ENCODE measurements at regions not wholly inside any gene's neighbourhood (a gene's known extent, or its start where the extent isn't known, plus 50 kb on each side); places are given as distances from the start of the nearest gene placed in this dataset.

DNA sequence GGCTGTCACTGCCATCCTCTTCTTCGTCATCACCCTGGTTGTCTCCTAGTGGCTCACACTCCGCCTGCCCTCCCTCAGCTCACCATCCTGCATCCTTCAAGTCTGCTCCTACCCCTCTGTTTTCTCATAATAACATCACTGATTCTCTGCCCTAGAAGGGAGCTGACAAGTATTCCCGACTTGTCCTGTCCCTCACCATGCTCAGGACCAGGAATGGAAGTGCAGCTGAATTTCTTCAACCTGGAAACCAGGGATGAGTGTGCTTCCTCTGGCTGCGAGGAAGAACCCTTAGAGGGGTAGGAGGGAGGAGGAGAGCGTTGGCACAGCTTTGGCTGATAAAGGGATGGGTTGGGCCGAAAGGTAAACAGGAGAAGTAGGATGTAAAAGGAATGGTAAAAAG lies 174.8 kb upstream of the GPR26 start:
- Mint-ChIP-seq H3K4me1 (no peaks in the 10 kb centered on the region), H3K4me3 (no peak overlapping the region), H3K9me3 (peaks cover 0 to 2% (median 0%) of the 10 kb centered on the region in 7 donors), H3K27me3 (peaks cover 4% of the 10 kb centered on the region), H3K36me3 (no peaks in the 10 kb centered on the region), H3K27ac (no peak overlapping the region)
- peaks cover 3% of the 10 kb centered on the region for H3K27me3 ChIP-seq (ENCODE audit: control insufficient read depth, insufficient read depth, low read length)
- no peaks in the 10 kb centered on the region for H3K9me3 ChIP-seq (ENCODE audit: control insufficient read depth in 2 of 2, low read length in 2 of 2)
- H3K4me1 ChIP-seq (ENCODE audit: control insufficient read depth, insufficient read depth, low read length, poor library complexity, severe bottlenecking), result no peaks in the 10 kb centered on the region
- no peak for DNase-seq
- no peaks in the 10 kb centered on the region for H3K36me3 ChIP-seq (ENCODE audit: control insufficient read depth, insufficient read depth, low read length)
- H3K4me3 ChIP-seq (ENCODE audit: low read depth, low read length), result no peak overlapping the region
- H3K27ac ChIP-seq (ENCODE audit: insufficient read depth, low read length, poor library complexity, severe bottlenecking), result no peak overlapping the region
- no peak for ATAC-seq (ENCODE audit: low read depth in 2 of 2)

- Histone ChIP-seq H3K4me3 (ENCODE audit: low read depth, low read length) (no peak overlapping the region), H3K27ac (ENCODE audit: insufficient read depth, low read length, poor library complexity, severe bottlenecking) (no peak overlapping the region), H3K9me3 (ENCODE audit: control insufficient read depth in 2 of 2, low read length in 2 of 2) (no peaks in the 10 kb centered on the region), H3K4me1 (ENCODE audit: control insufficient read depth, insufficient read depth, low read length, poor library complexity, severe bottlenecking) (no peaks in the 10 kb centered on the region), H3K27me3 (ENCODE audit: control insufficient read depth, insufficient read depth, low read length) (peaks cover 3% of the 10 kb centered on the region), H3K36me3 (ENCODE audit: control insufficient read depth, insufficient read depth, low read length) (no peaks in the 10 kb centered on the region)
- DNase-seq, result no peak
- H3K36me3 Mint-ChIP-seq, result no peaks in the 10 kb centered on the region
- H3K27ac Mint-ChIP-seq, result peak overlapping the region in 1 of 3 donors; percentile 57
- no peak for ATAC-seq (ENCODE audit: low read depth in 2 of 2)
- H3K27me3 Mint-ChIP-seq, result peaks cover 4% of the 10 kb centered on the region
- peaks cover 0 to 2% (median 0%) of the 10 kb centered on the region in 7 donors for H3K9me3 Mint-ChIP-seq
- no peak overlapping the region for H3K4me3 Mint-ChIP-seq
- no peaks in the 10 kb centered on the region for H3K4me1 Mint-ChIP-seq
Measured at GRCh38 chr10:123492016-123492415, 174.1 kb upstream of the GPR26 start.

DNA sequence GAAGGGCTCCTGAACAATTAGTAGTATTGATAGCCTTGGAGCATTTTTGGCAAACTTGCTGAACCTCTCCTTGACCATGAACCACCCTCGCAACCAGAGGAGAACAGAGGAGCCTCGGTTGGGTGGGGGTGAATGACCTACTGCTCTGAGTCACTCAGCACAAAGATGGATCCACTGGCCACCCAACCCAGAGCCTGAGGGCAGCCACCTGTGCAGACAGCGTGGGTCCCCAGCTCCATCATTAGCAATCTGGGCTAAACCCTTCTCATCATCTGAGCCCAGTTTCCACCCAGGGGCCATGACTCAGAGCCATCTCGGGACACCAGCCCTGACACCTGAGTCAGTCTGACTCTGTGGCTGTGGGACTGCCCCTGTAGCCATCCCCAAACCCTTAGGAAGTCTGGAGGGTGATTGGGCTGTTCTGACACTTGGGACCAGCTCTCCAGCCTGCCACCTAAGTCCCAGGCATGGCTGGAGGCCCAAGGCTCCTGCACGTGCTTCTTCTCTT lies 171.8 kb upstream of the GPR26 start:
- H3K27ac ChIP-seq (ENCODE audit: insufficient read depth, low read length, poor library complexity, severe bottlenecking), result no peak overlapping the region

GRCh38 chr10:123496375-123496774 lies 169.8 kb upstream of the GPR26 start:
- Histone ChIP-seq H3K27me3 (ENCODE audit: control insufficient read depth, insufficient read depth, low read length) (no peaks in the 10 kb centered on the region), H3K27ac (ENCODE audit: insufficient read depth, low read length, poor library complexity, severe bottlenecking) (no peak overlapping the region), H3K4me1 (ENCODE audit: control insufficient read depth, insufficient read depth, low read length, poor library complexity, severe bottlenecking) (no peaks in the 10 kb centered on the region), H3K9me3 (ENCODE audit: control insufficient read depth in 2 of 2, low read length in 2 of 2) (no peaks in the 10 kb centered on the region), H3K4me3 (ENCODE audit: low read depth, low read length) (no peak overlapping the region), H3K36me3 (ENCODE audit: control insufficient read depth, insufficient read depth, low read length) (no peaks in the 10 kb centered on the region)
- no peak for DNase-seq
- Mint-ChIP-seq H3K36me3 (no peaks in the 10 kb centered on the region), H3K27ac (no peak overlapping the region), H3K4me3 (no peak overlapping the region), H3K4me1 (no peaks in the 10 kb centered on the region), H3K9me3 (no peaks in the 10 kb centered on the region), H3K27me3 (no peaks in the 10 kb centered on the region)
- ATAC-seq (ENCODE audit: low read depth in 2 of 2), result no peak

More for the DNA sequence above, 171.8 kb upstream of the GPR26 start:
- Mint-ChIP-seq H3K27me3 (no peaks in the 10 kb centered on the region), H3K36me3 (no peaks in the 10 kb centered on the region), H3K9me3 (peaks cover 0 to 2% (median 0%) of the 10 kb centered on the region in 7 donors), H3K4me1 (no peaks in the 10 kb centered on the region), H3K27ac (no peak overlapping the region), H3K4me3 (no peak overlapping the region)
- Histone ChIP-seq H3K9me3 (ENCODE audit: control insufficient read depth in 2 of 2, low read length in 2 of 2) (no peaks in the 10 kb centered on the region), H3K27me3 (ENCODE audit: control insufficient read depth, insufficient read depth, low read length) (no peaks in the 10 kb centered on the region), H3K4me3 (ENCODE audit: low read depth, low read length) (no peak overlapping the region), H3K4me1 (ENCODE audit: control insufficient read depth, insufficient read depth, low read length, poor library complexity, severe bottlenecking) (no peaks in the 10 kb centered on the region), H3K36me3 (ENCODE audit: control insufficient read depth, insufficient read depth, low read length) (no peaks in the 10 kb centered on the region)
- ATAC-seq (ENCODE audit: low read depth in 2 of 2) (no peak), DNase-seq (no peak)

DNA sequence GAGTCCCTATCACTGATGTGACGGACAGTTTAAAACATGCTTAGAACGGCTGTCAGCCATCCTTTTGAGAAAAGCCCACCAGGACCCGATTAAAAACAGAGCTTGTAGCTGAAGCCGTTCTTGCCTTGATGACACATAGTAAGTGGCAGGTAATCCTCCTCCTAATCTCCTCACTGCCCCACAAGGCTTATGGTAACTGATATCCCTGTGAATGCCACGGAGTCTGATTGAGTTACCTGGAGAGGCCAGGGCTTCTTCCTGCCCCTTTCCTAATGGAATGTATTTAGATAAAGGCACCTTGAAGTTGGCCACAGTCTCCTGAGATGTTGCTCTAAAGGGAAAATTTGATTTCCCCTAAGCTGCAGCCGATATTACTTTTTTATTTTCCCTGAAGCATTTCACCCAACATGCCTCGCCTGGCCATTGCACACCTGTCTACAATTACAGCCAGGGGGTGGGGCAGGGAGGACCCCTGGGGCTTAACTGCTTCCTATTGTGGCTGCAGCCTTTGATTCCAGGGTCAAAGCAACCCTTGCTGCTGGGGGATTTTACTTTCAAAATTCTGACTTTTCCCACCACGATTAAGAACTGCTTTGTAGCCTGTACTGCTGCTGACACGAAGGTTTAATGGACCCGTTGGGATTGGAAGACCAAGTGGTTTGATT lies 169.0 kb upstream of the GPR26 start:
- no peaks in the 10 kb centered on the region for H3K36me3 ChIP-seq (ENCODE audit: control insufficient read depth, insufficient read depth, low read length)
- H3K27ac ChIP-seq (ENCODE audit: insufficient read depth, low read length, poor library complexity, severe bottlenecking), result no peak overlapping the region
- no peaks in the 10 kb centered on the region for H3K4me1 ChIP-seq (ENCODE audit: control insufficient read depth, insufficient read depth, low read length, poor library complexity, severe bottlenecking)
- no peak for DNase-seq
- Mint-ChIP-seq H3K4me3 (no peak overlapping the region), H3K9me3 (no peaks in the 10 kb centered on the region), H3K4me1 (no peaks in the 10 kb centered on the region), H3K27ac (no peak overlapping the region), H3K36me3 (no peaks in the 10 kb centered on the region), H3K27me3 (no peaks in the 10 kb centered on the region)
- no peaks in the 10 kb centered on the region for H3K9me3 ChIP-seq (ENCODE audit: control insufficient read depth in 2 of 2, low read length in 2 of 2)
- no peak overlapping the region for H3K4me3 ChIP-seq (ENCODE audit: low read depth, low read length)
- ATAC-seq (ENCODE audit: low read depth in 2 of 2), result no peak
- no peaks in the 10 kb centered on the region for H3K27me3 ChIP-seq (ENCODE audit: control insufficient read depth, insufficient read depth, low read length)

GRCh38 chr10:123500110-123500509 lies 166.0 kb upstream of the GPR26 start:
- Histone ChIP-seq H3K36me3 (ENCODE audit: control insufficient read depth, insufficient read depth, low read length) (no peaks in the 10 kb centered on the region), H3K4me3 (ENCODE audit: low read depth, low read length) (no peak overlapping the region), H3K27me3 (ENCODE audit: control insufficient read depth, insufficient read depth, low read length) (no peaks in the 10 kb centered on the region), H3K27ac (ENCODE audit: insufficient read depth, low read length, poor library complexity, severe bottlenecking) (no peak overlapping the region), H3K9me3 (ENCODE audit: control insufficient read depth in 2 of 2, low read length in 2 of 2) (no peaks in the 10 kb centered on the region), H3K4me1 (ENCODE audit: control insufficient read depth, insufficient read depth, low read length, poor library complexity, severe bottlenecking) (no peaks in the 10 kb centered on the region)
- no peak overlapping the region for H3K4me3 Mint-ChIP-seq
- no peaks in the 10 kb centered on the region for H3K4me1 Mint-ChIP-seq
- no peak for ATAC-seq (ENCODE audit: low read depth in 2 of 2)
- H3K36me3 Mint-ChIP-seq, result no peaks in the 10 kb centered on the region
- DNase-seq, result no peak
- H3K9me3 Mint-ChIP-seq, result no peaks in the 10 kb centered on the region
- H3K27ac Mint-ChIP-seq, result peak overlapping the region in 1 of 3 donors; percentile 26
- no peaks in the 10 kb centered on the region for H3K27me3 Mint-ChIP-seq

DNA sequence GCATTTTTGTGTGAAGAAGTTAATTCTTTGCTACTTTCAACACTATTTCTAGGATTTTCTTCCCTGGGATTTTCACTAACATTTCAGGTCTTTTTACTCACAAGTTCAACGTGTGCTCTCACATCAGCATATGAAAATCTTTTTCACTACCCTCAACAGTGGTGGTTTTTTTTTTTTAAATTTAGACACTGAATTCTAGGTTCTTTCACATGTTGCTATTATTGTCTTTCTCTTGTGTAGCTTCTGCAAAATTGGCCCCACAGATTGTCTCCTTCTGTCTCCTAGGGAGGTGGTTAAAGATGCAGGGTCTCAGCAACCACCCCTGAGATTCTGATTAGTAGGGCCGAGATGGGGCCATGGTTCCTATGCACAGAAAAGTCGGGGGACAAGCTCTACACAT lies 165.0 kb upstream of the GPR26 start:
- ATAC-seq (ENCODE audit: low read depth in 2 of 2) (no peak), DNase-seq (no peak)
- Histone ChIP-seq H3K9me3 (ENCODE audit: control insufficient read depth in 2 of 2, low read length in 2 of 2) (no peaks in the 10 kb centered on the region), H3K4me1 (ENCODE audit: control insufficient read depth, insufficient read depth, low read length, poor library complexity, severe bottlenecking) (no peaks in the 10 kb centered on the region), H3K4me3 (ENCODE audit: low read depth, low read length) (no peak overlapping the region), H3K27me3 (ENCODE audit: control insufficient read depth, insufficient read depth, low read length) (no peaks in the 10 kb centered on the region), H3K36me3 (ENCODE audit: control insufficient read depth, insufficient read depth, low read length) (no peaks in the 10 kb centered on the region), H3K27ac (ENCODE audit: insufficient read depth, low read length, poor library complexity, severe bottlenecking) (no peak overlapping the region)
- H3K27me3 Mint-ChIP-seq, result no peaks in the 10 kb centered on the region
- H3K4me1 Mint-ChIP-seq, result no peaks in the 10 kb centered on the region
- H3K27ac Mint-ChIP-seq, result no peak overlapping the region
- no peaks in the 10 kb centered on the region for H3K9me3 Mint-ChIP-seq
- H3K4me3 Mint-ChIP-seq, result no peak overlapping the region
- H3K36me3 Mint-ChIP-seq, result no peaks in the 10 kb centered on the region

GRCh38 chr10:123502983-123503382 lies 163.2 kb upstream of the GPR26 start:
- H3K4me1 Mint-ChIP-seq, result no peaks in the 10 kb centered on the region
- no peaks in the 10 kb centered on the region for H3K4me1 ChIP-seq (ENCODE audit: control insufficient read depth, insufficient read depth, low read length, poor library complexity, severe bottlenecking)
- H3K4me3 Mint-ChIP-seq, result no peak overlapping the region
- H3K36me3 Mint-ChIP-seq, result no peaks in the 10 kb centered on the region
- H3K9me3 ChIP-seq (ENCODE audit: control insufficient read depth in 2 of 2, low read length in 2 of 2), result no peaks in the 10 kb centered on the region
- no peak for DNase-seq
- H3K27ac Mint-ChIP-seq, result no peak overlapping the region
- ATAC-seq (ENCODE audit: low read depth in 2 of 2), result no peak
- no peak overlapping the region for H3K4me3 ChIP-seq (ENCODE audit: low read depth, low read length)
- H3K27ac ChIP-seq (ENCODE audit: insufficient read depth, low read length, poor library complexity, severe bottlenecking), result no peak overlapping the region
- no peaks in the 10 kb centered on the region for H3K27me3 Mint-ChIP-seq
- H3K9me3 Mint-ChIP-seq, result no peaks in the 10 kb centered on the region
- no peaks in the 10 kb centered on the region for H3K27me3 ChIP-seq (ENCODE audit: control insufficient read depth, insufficient read depth, low read length)
- H3K36me3 ChIP-seq (ENCODE audit: control insufficient read depth, insufficient read depth, low read length), result no peaks in the 10 kb centered on the region
